ENCODE measurements at regions not wholly inside any gene's neighbourhood (a gene's known extent, or its start where the extent isn't known, plus 50 kb on each side); places are given as distances from the start of the nearest gene placed in this dataset.
"Not testable (repeated sequence)": the region's sequence is repeated elsewhere in the genome, so short reads cannot be mapped to it uniquely, and the experiment has no call there.

GRCh38 chr12:25887367-25887766, 71.1 kb upstream of the RASSF8 start:
- H3K27me3 Mint-ChIP-seq, result peaks cover 27% of the 10 kb centered on the region
- H3K9me3 Mint-ChIP-seq, result peaks cover 1% of the 10 kb centered on the region
- no peak for DNase-seq (ENCODE audit: extremely low spot score, unreplicated experiment)
- no peak overlapping the region for H3K4me3 Mint-ChIP-seq
- no peak for TF ChIP-seq CTCF (conservative IDR thresholded peaks at IDR 0.05)
- H3K27ac Mint-ChIP-seq, result no peak overlapping the region
- H3K4me1 Mint-ChIP-seq (ENCODE audit: unreplicated experiment), result no peaks in the 10 kb centered on the region
- H3K36me3 Mint-ChIP-seq, result peaks cover 5% of the 10 kb centered on the region

DNA sequence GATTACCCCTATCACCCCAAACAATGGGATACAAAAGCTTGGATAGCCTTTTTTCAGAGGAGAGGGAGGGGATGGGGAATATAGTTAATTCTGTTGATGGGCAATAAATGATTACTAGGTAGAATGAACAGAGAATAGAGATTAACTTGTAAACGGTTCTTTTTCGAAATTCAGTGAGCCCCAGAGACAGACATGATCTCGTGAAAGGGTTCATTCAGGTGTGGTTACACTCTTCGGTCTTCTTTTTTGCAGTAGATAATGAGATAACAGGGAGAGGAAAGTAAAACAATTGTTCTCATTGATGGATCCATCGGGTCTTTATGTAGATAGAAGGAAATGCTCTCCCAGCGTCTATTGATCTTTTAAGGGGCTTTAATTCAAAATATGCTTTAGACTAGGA, 69.3 kb upstream of the RASSF8 start:
- H3K4me3 Mint-ChIP-seq, result no peak overlapping the region
- TF ChIP-seq CTCF (conservative IDR thresholded peaks at IDR 0.05), result no peak
- H3K36me3 Mint-ChIP-seq, result peaks cover 5% of the 10 kb centered on the region
- no peaks in the 10 kb centered on the region for H3K4me1 Mint-ChIP-seq (ENCODE audit: unreplicated experiment)
- no peak overlapping the region for H3K27ac Mint-ChIP-seq
- H3K9me3 Mint-ChIP-seq, result no peaks in the 10 kb centered on the region
- no peak for DNase-seq (ENCODE audit: extremely low spot score, unreplicated experiment)
- H3K27me3 Mint-ChIP-seq, result peaks cover 27% of the 10 kb centered on the region

- H3K9me3 Mint-ChIP-seq; H3K4me1 Mint-ChIP-seq (ENCODE audit: unreplicated experiment); H3K36me3 Mint-ChIP-seq: not testable (repeated sequence)
Observed at GRCh38 chr12:25891095-25891494, 67.4 kb upstream of the RASSF8 start.

DNA sequence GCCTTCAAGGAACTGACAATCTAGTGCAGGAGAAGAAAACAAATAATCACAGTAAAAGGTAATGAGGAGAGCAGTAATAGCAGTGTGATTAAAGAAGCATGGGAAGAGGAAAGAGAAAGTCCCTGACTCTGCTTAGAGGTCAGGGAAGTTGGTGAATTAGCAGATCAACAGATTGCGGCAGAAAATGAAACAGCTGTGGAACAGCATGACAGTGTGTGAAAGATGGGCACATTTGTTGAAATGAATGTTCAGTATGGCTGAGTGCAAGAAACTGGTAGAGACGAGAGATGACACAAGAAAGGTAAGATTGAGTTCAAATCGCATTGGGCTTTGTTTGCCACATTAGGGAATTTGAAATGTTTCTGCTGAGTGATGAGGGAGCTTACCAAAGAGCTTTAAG, 63.7 kb upstream of the RASSF8 start:
- DNase-seq (ENCODE audit: extremely low spot score, unreplicated experiment), result no peak
- peaks cover 5% of the 10 kb centered on the region for H3K36me3 Mint-ChIP-seq
- no peaks in the 10 kb centered on the region for H3K4me1 Mint-ChIP-seq (ENCODE audit: unreplicated experiment)
- H3K9me3 Mint-ChIP-seq, result peaks cover 4% of the 10 kb centered on the region
- H3K27ac Mint-ChIP-seq, result no peak overlapping the region
- H3K27me3 Mint-ChIP-seq, result no peaks in the 10 kb centered on the region
- TF ChIP-seq CTCF (conservative IDR thresholded peaks at IDR 0.05), result no peak
- H3K4me3 Mint-ChIP-seq, result no peak overlapping the region

More at GRCh38 chr12:25891095-25891494, 67.4 kb upstream of the RASSF8 start:
- not testable (repeated sequence) for H3K4me3 Mint-ChIP-seq; DNase-seq (ENCODE audit: extremely low spot score, unreplicated experiment); H3K27ac Mint-ChIP-seq
- peaks cover 20% of the 10 kb centered on the region for H3K27me3 Mint-ChIP-seq

GRCh38 chr12:25896981-25897380, 61.5 kb upstream of the RASSF8 start:
- no peaks in the 10 kb centered on the region for H3K4me1 Mint-ChIP-seq (ENCODE audit: unreplicated experiment)
- no peak for TF ChIP-seq CTCF (conservative IDR thresholded peaks at IDR 0.05)
- H3K9me3 Mint-ChIP-seq, result peaks cover 4% of the 10 kb centered on the region
- no peaks in the 10 kb centered on the region for H3K36me3 Mint-ChIP-seq
- H3K27me3 Mint-ChIP-seq, result no peaks in the 10 kb centered on the region
- no peak for DNase-seq (ENCODE audit: extremely low spot score, unreplicated experiment)
- H3K27ac Mint-ChIP-seq, result no peak overlapping the region
- no peak overlapping the region for H3K4me3 Mint-ChIP-seq

DNA sequence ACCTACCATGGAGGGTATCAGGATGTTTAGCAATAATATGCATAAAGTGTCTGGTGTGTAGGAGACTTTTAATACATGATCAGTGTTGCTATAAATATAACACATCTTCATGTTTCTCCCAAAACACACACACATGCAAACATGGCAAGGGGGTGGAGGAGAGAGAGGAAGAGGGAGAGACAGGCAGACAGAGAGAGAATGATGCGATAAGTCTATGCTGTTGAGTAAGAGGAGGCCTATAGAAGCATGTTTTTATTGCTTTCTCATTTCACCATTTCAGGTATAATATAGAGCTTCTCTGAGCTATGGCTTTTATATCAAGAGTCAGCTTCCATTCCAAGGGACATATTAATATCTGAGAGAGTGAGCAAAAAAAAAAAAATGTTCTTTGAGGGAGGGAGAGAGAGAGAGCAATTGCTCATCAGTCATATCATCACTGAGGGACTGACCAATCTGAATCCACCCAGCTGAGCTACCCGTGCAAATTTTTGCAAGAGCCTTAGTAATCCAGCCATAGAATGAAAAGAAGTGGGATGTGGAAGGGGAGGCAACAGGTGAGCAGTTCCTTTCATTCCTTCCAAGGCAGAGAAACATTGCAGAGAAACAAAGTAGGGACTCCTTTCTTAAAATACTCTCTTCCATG, 54.8 kb upstream of the RASSF8 start:
- Mint-ChIP-seq H3K4me3 (no peak overlapping the region), H3K27me3 (peaks cover 4% of the 10 kb centered on the region), H3K27ac (no peak overlapping the region), H3K36me3 (no peaks in the 10 kb centered on the region), H3K4me1 (ENCODE audit: unreplicated experiment) (no peaks in the 10 kb centered on the region), H3K9me3 (peaks cover 4% of the 10 kb centered on the region)
- no peak for TF ChIP-seq CTCF (conservative IDR thresholded peaks at IDR 0.05)
- no peak for DNase-seq (ENCODE audit: extremely low spot score, unreplicated experiment)

Measured in type B pancreatic cell (in vitro differentiated cells).